AG04450 (cell line): ENCODE measurements at regions not wholly inside any gene's neighbourhood (a gene's known extent, or its start where the extent isn't known, plus 50 kb on each side); places are given as distances from the start of the nearest gene placed in this dataset.

Source experiments
- CTCF ChIA-PET: fragments of 300-600, 350-600 bp; formaldehyde crosslinking; extraction: SDS; loops from one replicate; lab custom pipeline; 2022; ENCODE audit warnings: antibody characterized with exemption, inconsistent platforms; lab: Charles Lee
- POLR2A ChIA-PET: fragments of 350-600 bp; formaldehyde crosslinking; extraction: SDS; loops from one replicate; lab custom pipeline; 2021; ENCODE audit warnings: antibody characterized with exemption, inconsistent platforms; lab: Yijun Ruan, JAX
- DNase-seq: peaks from one replicate; pipeline ENCODE4 v3.0.0-alpha.2; 2011; ENCODE audit warnings: low read depth, low spot score
- H3K27ac ChIP-seq: one replicate; pipeline ENCODE4 v1.5.1; 2012; ENCODE audit warnings: low read depth, low read length, control low read depth
- H3K27me3 ChIP-seq: one replicate; pipeline ENCODE4 v1.6.0; 2012; ENCODE audit warnings: low read length; ENCODE audit not compliant: control insufficient read depth, insufficient read depth
- H3K4me3 ChIP-seq: 2 replicates; pipeline ENCODE4 v1.5.1; 2011; ENCODE audit warnings: mild to moderate bottlenecking, low read depth, low read length, control low read depth
- H3K9me3 ChIP-seq: 2 replicates; pipeline ENCODE4 v1.5.1; 2012; ENCODE audit warnings: low read length; ENCODE audit not compliant: control insufficient read depth, insufficient read depth
- CTCF ChIP-seq: IDR thresholded peaks from 2 replicates; pipeline ENCODE4 v1.5.1; 2011; ENCODE audit warnings: low read depth, low read length, control low read depth, inconsistent platforms

DNA sequence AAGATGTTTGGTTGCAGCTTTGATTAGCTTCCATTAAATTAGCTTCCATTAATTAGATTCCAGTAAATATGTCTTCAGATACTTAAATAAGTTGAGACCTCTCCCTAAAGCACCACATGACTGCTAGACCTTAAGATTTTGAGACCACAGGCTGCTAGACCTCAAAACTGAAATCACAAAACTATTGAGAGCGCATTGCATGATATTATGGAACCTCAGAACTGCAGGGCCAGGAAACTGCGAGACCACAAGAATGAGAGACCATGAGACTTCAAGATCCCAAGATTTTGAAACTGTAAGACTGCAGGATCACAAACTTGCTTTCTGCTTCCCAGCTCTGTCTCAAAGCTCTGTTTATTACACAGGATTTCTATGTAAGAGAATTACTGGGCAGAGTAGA is 87.4 kb downstream of the TRIM42 start:
- no peak for TF ChIP-seq CTCF
- ChIA-PET POLR2A (no interaction called here), CTCF (no interaction called here)
- Histone ChIP-seq H3K27me3 (no peaks in the 10 kb centered on the region), H3K9me3 (no peaks in the 10 kb centered on the region), H3K27ac (no peak overlapping the region), H3K4me3 (no peak overlapping the region)
- DNase-seq: no peak

GRCh38 chr3:140766465-140766864 is 88.6 kb downstream of the TRIM42 start:
- Histone ChIP-seq H3K4me3 (no peak overlapping the region), H3K9me3 (no peaks in the 10 kb centered on the region), H3K27me3 (no peaks in the 10 kb centered on the region), H3K27ac (no peak overlapping the region)
- ChIA-PET POLR2A (no interaction called here), CTCF (no interaction called here)
- no peak for DNase-seq
- TF ChIP-seq CTCF: no peak

DNA sequence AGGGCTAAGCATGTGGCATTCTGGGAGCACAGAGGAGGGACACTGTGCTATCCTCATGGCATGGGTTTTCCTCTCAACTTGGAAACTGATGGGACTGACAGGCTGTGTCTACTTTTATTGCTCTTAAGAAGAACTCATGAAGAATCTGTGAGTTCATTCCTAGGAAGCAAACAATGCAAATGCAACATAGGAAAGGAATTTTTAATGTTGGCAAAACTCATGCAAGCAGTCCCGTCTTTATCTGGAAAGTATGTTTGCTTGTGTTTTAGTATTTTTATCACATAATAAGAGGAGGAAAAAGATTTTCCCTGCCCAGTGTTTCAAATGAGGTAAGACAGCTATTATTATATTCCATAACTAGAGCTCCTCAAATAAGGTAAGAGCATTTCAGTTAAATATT is 89.7 kb downstream of the TRIM42 start:
- TF ChIP-seq CTCF: no peak
- no peaks in the 10 kb centered on the region for H3K27me3 ChIP-seq
- CTCF ChIA-PET: no interaction called here

DNA sequence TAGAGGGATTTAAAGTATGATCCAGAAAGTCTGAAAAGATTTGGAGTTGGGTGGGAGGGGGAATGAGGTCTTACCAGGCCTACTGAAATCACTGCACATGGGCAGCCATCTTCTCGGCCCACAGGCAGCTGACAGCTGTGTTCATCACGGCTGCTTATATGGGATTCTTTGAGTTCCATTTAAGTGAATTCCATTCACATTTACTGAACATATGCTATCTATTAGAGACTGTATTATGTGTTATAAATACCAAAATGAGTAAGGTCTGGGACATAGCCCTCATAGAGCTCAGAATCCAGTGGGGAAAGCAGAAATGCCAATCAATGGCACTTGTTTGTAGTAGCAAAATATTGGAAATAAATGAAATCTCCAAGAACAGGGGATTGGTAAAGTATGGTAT is 91.1 kb downstream of the TRIM42 start:
- no peak overlapping the region for H3K27ac ChIP-seq

More for the DNA sequence above, 89.7 kb downstream of the TRIM42 start:
- Histone ChIP-seq H3K27ac (no peak overlapping the region), H3K9me3 (no peaks in the 10 kb centered on the region), H3K4me3 (no peak overlapping the region)
- no peak for DNase-seq
- POLR2A ChIA-PET: no interaction called here

GRCh38 chr3:140769951-140770350 is 92.1 kb downstream of the TRIM42 start:
- CTCF ChIA-PET: no interaction called here
- DNase-seq: no peak

More for the DNA sequence above, 91.1 kb downstream of the TRIM42 start:
- no peak for TF ChIP-seq CTCF
- H3K4me3 ChIP-seq: no peak overlapping the region
- H3K9me3 ChIP-seq: no peaks in the 10 kb centered on the region
- POLR2A ChIA-PET: no interaction called here
- no peaks in the 10 kb centered on the region for H3K27me3 ChIP-seq
- CTCF ChIA-PET: no interaction called here
- DNase-seq: no peak

More at GRCh38 chr3:140769951-140770350, 92.1 kb downstream of the TRIM42 start:
- Histone ChIP-seq H3K4me3 (no peak overlapping the region), H3K27ac (no peak overlapping the region), H3K27me3 (no peaks in the 10 kb centered on the region), H3K9me3 (no peaks in the 10 kb centered on the region)
- no peak for TF ChIP-seq CTCF
- POLR2A ChIA-PET: no interaction called here
